Colonic mucosa (tissue), 4 donors: ENCODE measurements at regions not wholly inside any gene's neighbourhood (a gene's known extent, or its start where the extent isn't known, plus 50 kb on each side); places are given as distances from the start of the nearest gene placed in this dataset.

ENCODE experiments used
- DNase-seq: peaks from one replicate; pipeline ENCODE4 v3.0.0-alpha.2; 2020
- H3K27ac ChIP-seq: fragments of 200-600 bp; one replicate; pipeline ENCODE4 v1.8.0; 2021
- H3K27me3 ChIP-seq: fragments of 200-600 bp; one replicate; pipeline ENCODE4 v1.8.0; 2021
- H3K36me3 ChIP-seq: fragments of 200-600 bp; one replicate; pipeline ENCODE4 v1.8.0; 2021
- H3K4me1 ChIP-seq: fragments of 200-600 bp; one replicate; pipeline ENCODE4 v1.8.0; 2021; ENCODE audit warnings: mild to moderate bottlenecking
- H3K4me3 ChIP-seq: fragments of 200-600 bp; one replicate; pipeline ENCODE4 v1.8.0; 2021
- H3K9ac ChIP-seq, 2 donors: one replicate each; pipeline ENCODE4 v1.7.0; 2013; ENCODE audit warnings: control low read depth in 2 of 2, low read depth in 2 of 2, low read length in 2 of 2
- H3K9me3 ChIP-seq: fragments of 200-600 bp; one replicate; pipeline ENCODE4 v1.8.0; 2021
- CTCF ChIP-seq: fragments of 200-600 bp; IDR thresholded peaks from one replicate; pipeline ENCODE4 v1.8.0; 2022; ENCODE audit warnings: antibody characterized with exemption, mild to moderate bottlenecking
- intact Hi-C: fragments of 100-400 bp; cut with DNase I; formaldehyde crosslinking; loops from one replicate; pipeline ENCODE4 v1.14.1; 2022
- donor health status: healthy.
- donor health status: DM: no; HTN: no; CAD: no.
- donor health status: DM: no; HTN: no; CAD: no.

- no peak for DNase-seq
- Histone ChIP-seq H3K9ac (no peak overlapping the region), H3K27me3 (no peaks in the 10 kb centered on the region), H3K9me3 (no peaks in the 10 kb centered on the region), H3K27ac (no peak overlapping the region), H3K4me1 (no peaks in the 10 kb centered on the region), H3K36me3 (no peaks in the 10 kb centered on the region), H3K4me3 (no peak overlapping the region)
- TF ChIP-seq CTCF, result no peak
- intact Hi-C loops, result no loop called here
Measured at GRCh38 chr2:180677200-180677599, 303.2 kb upstream of the UBE2E3 start.

- Histone ChIP-seq H3K9ac (no peak overlapping the region), H3K9me3 (no peaks in the 10 kb centered on the region), H3K4me1 (no peaks in the 10 kb centered on the region), H3K36me3 (no peaks in the 10 kb centered on the region), H3K27ac (no peak overlapping the region), H3K27me3 (no peaks in the 10 kb centered on the region), H3K4me3 (no peak overlapping the region)
- no peak for TF ChIP-seq CTCF
- DNase-seq, result no peak
- intact Hi-C loops, result no loop called here
Measured at GRCh38 chr2:180676520-180677025, 303.8 kb upstream of the UBE2E3 start.

GRCh38 chr2:180675170-180675569, 305.2 kb upstream of the UBE2E3 start:
- Histone ChIP-seq H3K27me3 (no peaks in the 10 kb centered on the region), H3K4me1 (no peaks in the 10 kb centered on the region), H3K4me3 (no peak overlapping the region), H3K27ac (no peak overlapping the region), H3K9me3 (no peaks in the 10 kb centered on the region), H3K9ac (no peak overlapping the region), H3K36me3 (no peaks in the 10 kb centered on the region)
- intact Hi-C loops, result no loop called here
- no peak for TF ChIP-seq CTCF
- DNase-seq, result no peak

GRCh38 chr2:180672377-180672776, 308.0 kb upstream of the UBE2E3 start:
- no peaks in the 10 kb centered on the region for H3K4me1 ChIP-seq
- no peak overlapping the region for H3K9ac ChIP-seq
- H3K4me3 ChIP-seq, result no peak overlapping the region
- intact Hi-C loops, result no loop called here
- H3K27me3 ChIP-seq, result no peaks in the 10 kb centered on the region
- no peak for TF ChIP-seq CTCF
- no peak overlapping the region for H3K27ac ChIP-seq
- DNase-seq, result no peak
- no peaks in the 10 kb centered on the region for H3K9me3 ChIP-seq
- no peaks in the 10 kb centered on the region for H3K36me3 ChIP-seq

GRCh38 chr2:180670302-180671003, 310.0 kb upstream of the UBE2E3 start:
- H3K27me3 ChIP-seq, result no peaks in the 10 kb centered on the region
- no peak for DNase-seq
- no peak overlapping the region for H3K27ac ChIP-seq
- intact Hi-C loops, result no loop called here
- H3K9ac ChIP-seq, result no peak overlapping the region
- H3K4me3 ChIP-seq, result no peak overlapping the region
- H3K9me3 ChIP-seq, result no peaks in the 10 kb centered on the region
- no peaks in the 10 kb centered on the region for H3K36me3 ChIP-seq
- H3K4me1 ChIP-seq, result no peaks in the 10 kb centered on the region
- TF ChIP-seq CTCF, result no peak
